ENCODE measurements at regions not wholly inside any gene's neighbourhood (a gene's known extent, or its start where the extent isn't known, plus 50 kb on each side); places are given as distances from the start of the nearest gene placed in this dataset.

DNA sequence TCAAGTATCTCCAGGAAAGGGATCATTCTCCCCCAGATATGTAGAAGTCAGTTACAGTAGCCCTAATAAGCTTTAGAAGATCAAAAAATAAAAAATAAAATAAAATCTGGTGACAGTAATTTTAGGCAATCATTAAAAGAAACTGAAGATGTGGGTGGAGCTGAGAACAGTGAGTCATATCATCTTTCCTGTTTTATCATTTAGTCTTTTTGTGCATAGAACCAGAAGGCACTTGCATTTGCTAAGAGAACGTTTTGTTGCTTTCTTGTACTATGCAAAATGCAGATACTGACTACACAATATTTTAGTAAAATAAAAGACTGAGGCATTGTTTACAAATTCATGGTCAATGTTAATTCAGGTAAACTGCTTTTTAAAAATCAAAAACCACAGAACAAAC lies 497.4 kb upstream of the EPHA7 start:
- TF ChIP-seq, protein P1, sequence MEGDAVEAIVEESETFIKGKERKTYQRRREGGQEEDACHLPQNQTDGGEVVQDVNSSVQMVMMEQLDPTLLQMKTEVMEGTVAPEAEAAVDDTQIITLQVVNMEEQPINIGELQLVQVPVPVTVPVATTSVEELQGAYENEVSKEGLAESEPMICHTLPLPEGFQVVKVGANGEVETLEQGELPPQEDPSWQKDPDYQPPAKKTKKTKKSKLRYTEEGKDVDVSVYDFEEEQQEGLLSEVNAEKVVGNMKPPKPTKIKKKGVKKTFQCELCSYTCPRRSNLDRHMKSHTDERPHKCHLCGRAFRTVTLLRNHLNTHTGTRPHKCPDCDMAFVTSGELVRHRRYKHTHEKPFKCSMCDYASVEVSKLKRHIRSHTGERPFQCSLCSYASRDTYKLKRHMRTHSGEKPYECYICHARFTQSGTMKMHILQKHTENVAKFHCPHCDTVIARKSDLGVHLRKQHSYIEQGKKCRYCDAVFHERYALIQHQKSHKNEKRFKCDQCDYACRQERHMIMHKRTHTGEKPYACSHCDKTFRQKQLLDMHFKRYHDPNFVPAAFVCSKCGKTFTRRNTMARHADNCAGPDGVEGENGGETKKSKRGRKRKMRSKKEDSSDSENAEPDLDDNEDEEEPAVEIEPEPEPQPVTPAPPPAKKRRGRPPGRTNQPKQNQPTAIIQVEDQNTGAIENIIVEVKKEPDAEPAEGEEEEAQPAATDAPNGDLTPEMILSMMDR (IDR thresholded peaks at IDR 0.05): no peak
- no peak for TF ChIP-seq POLR2A (IDR thresholded peaks at IDR 0.05)

Data from heart left ventricle (tissue), 13 donors.